ENCODE measurements at regions not wholly inside any gene's neighbourhood (a gene's known extent, or its start where the extent isn't known, plus 50 kb on each side); places are given as distances from the start of the nearest gene placed in this dataset.

GRCh38 chr1:199383793-199384192 is 643.7 kb upstream of the NR5A2 start (continued):
- TF ChIP-seq ZNF710 (CRISPR knock-in tag; IDR thresholded peaks at IDR 0.05; ENCODE audit: borderline replicate concordance) (no peak), RBFOX2 (IDR thresholded peaks at IDR 0.05; ENCODE audit: low read depth, low read length) (no peak), RAD21 (CRISPR knock-in tag; IDR thresholded peaks at IDR 0.05) (no peak)

GRCh38 chr1:199394856-199395255 is 632.7 kb upstream of the NR5A2 start:
- no peak for ATAC-seq
- WGBS (ENCODE audit: low lambda C conversion rate) = 5% methylated on average over 3 of the region's 3 CpGs

More at GRCh38 chr1:199394856-199395255, 632.7 kb upstream of the NR5A2 start:
- DNase-seq (ENCODE audit: low spot score) (no peak), FAIRE-seq (no peak)
- Histone ChIP-seq H3K79me2 (ENCODE audit: insufficient read depth, low read length) (no peaks in the 10 kb centered on the region), H3K9ac (ENCODE audit: insufficient read depth, low read depth, low read length) (no peak overlapping the region), H3K9me3 (ENCODE audit: low read length) (no peaks in the 10 kb centered on the region), H3K27me3 (ENCODE audit: control insufficient read depth in 1 of 2, insufficient read depth in 2 of 2, low read length in 2 of 2) (no peaks in the 10 kb centered on the region), H3K27ac (ENCODE audit: extremely low read length, insufficient read depth, low read length) (no peak overlapping the region), H3K4me2 (ENCODE audit: low read depth, low read length) (no peak overlapping the region), H3K36me3 (replicated peaks in 1 of 2; ENCODE audit: control insufficient read depth in 1 of 2, insufficient read depth in 2 of 2, low read length in 2 of 2) (no peaks in the 10 kb centered on the region), H3K4me1 (ENCODE audit: insufficient read depth, low read length) (no peaks in the 10 kb centered on the region), H4K20me1 (ENCODE audit: insufficient read depth, low read length) (no peaks in the 10 kb centered on the region), H3K4me3 (replicated peaks in 1 of 3; ENCODE audit: insufficient read depth in 1 of 3, low read depth in 2 of 3, low read length in 3 of 3) (no peak overlapping the region), H2AFZ (ENCODE audit: low read length) (no peak overlapping the region)
- BruUV-seq (replicated peaks) = no TSS peak
- POLR2A ChIA-PET = no interaction called here
- TF ChIP-seq GABPA (IDR thresholded peaks at IDR 0.05; ENCODE audit: low read depth, low read length) = no peak
- no peak for TF ChIP-seq GABPA (CRISPR knock-in tag; IDR thresholded peaks at IDR 0.05; ENCODE audit: low read depth)
- TF ChIP-seq FOSL1 (CRISPR knock-in tag; IDR thresholded peaks at IDR 0.05; ENCODE audit: borderline replicate concordance) = no peak
- no peak for TF ChIP-seq HES4 (CRISPR knock-in tag; IDR thresholded peaks at IDR 0.05; ENCODE audit: borderline replicate concordance)
- TF ChIP-seq ZNF556 (CRISPR knock-in tag; IDR thresholded peaks at IDR 0.05; ENCODE audit: borderline replicate concordance) = no peak
- no peak for TF ChIP-seq CBX2 (IDR thresholded peaks at IDR 0.05; ENCODE audit: low read depth, low read length)
- TF ChIP-seq CBX2 (CRISPR knock-in tag; IDR thresholded peaks at IDR 0.05; ENCODE audit: low read depth) = no peak
- no peak for TF ChIP-seq PHF20 (CRISPR knock-in tag; IDR thresholded peaks at IDR 0.05)
- TF ChIP-seq HBP1 (CRISPR knock-in tag; IDR thresholded peaks at IDR 0.05; ENCODE audit: low read depth) = no peak
- no peak for TF ChIP-seq ZSCAN31 (CRISPR knock-in tag; IDR thresholded peaks at IDR 0.05; ENCODE audit: low read depth)
- TF ChIP-seq TFAP4 (IDR thresholded peaks at IDR 0.05; ENCODE audit: borderline replicate concordance, low read depth) = no peak
- TF ChIP-seq SETDB1 (CRISPR knock-in tag; IDR thresholded peaks at IDR 0.05; ENCODE audit: borderline replicate concordance) = no peak
- TF ChIP-seq SYNCRIP (IDR thresholded peaks at IDR 0.05; ENCODE audit: insufficient read depth, low read depth, low read length) = no peak
- intact Hi-C loops (cut with micrococcal nuclease; ENCODE audit: unreplicated experiment) = no loop called here
- CTCF ChIA-PET (ENCODE audit: low intra/inter-chr PET ratio, low total read pairs) = no interaction called here
- in situ Hi-C loops (cut with HindIII; ENCODE audit: extremely low pct_ligation_motif_present, low pct_unique_long_range_greater_than_20kb) = no loop called here
